HEK293 (cell line): ENCODE measurements at regions not wholly inside any gene's neighbourhood (a gene's known extent, or its start where the extent isn't known, plus 50 kb on each side); places are given as distances from the start of the nearest gene placed in this dataset.

ENCODE experiments used
- CTCF ChIA-PET: fragments of 350-600 bp; formaldehyde crosslinking; extraction: SDS; loops from one replicate; lab custom pipeline; 2021; ENCODE audit warnings: antibody characterized with exemption; lab: Yijun Ruan, JAX
- POLR2A ChIA-PET: fragments of 300-600 bp; formaldehyde crosslinking; extraction: SDS; loops from one replicate; lab custom pipeline; 2020; ENCODE audit warnings: antibody characterized with exemption, inconsistent platforms; lab: Yijun Ruan, JAX
- H3K27ac ChIP-seq: fragments of 200-500 bp; sonication (Bioruptor generic); 2 replicates; pipeline ENCODE4 v1.5.1; 2014; ENCODE audit warnings: low read depth, low read length, control low read depth, inconsistent platforms; ENCODE audit errors: extremely low read depth
- H3K36me3 ChIP-seq, 2 experiments: fragments of 200-500 bp in 1 of 2; sonication (Bioruptor generic) in 1 of 2; 1 replicate in 1 of 2; 2 replicates in 1 of 2; pipeline ENCODE4 v1.5.1; 2014 to 2017; ENCODE audit warnings: inconsistent platforms in 2 of 2, low read length in 2 of 2; ENCODE audit not compliant: control insufficient read depth in 2 of 2, insufficient read depth in 1 of 2
- H3K4me1 ChIP-seq: fragments of 200-500 bp; sonication (Bioruptor generic); 2 replicates; pipeline ENCODE4 v1.5.1; 2014; ENCODE audit warnings: mild to moderate bottlenecking, low read length, inconsistent platforms; ENCODE audit not compliant: control insufficient read depth, insufficient read depth
- H3K4me3 ChIP-seq: 2 replicates; pipeline ENCODE4 v1.5.1; 2011; ENCODE audit warnings: low read depth, mild to moderate bottlenecking, control low read depth, low read length, moderate library complexity
- H3K9me3 ChIP-seq: fragments of 200-500 bp; sonication (Bioruptor generic); 2 replicates; pipeline ENCODE4 v1.5.1; 2014; ENCODE audit warnings: low read depth, low read length, inconsistent platforms; ENCODE audit not compliant: control insufficient read depth, insufficient read depth
- BCL11B ChIP-seq: fragments of 450-650 bp; formaldehyde crosslinking; IDR thresholded peaks from 2 replicates; pipeline ENCODE4 v1.5.1; 2016; ENCODE audit warnings: low read depth, missing biosample characterization, missing genetic modification characterization
- EGR2 ChIP-seq: fragments of 450-650 bp; formaldehyde crosslinking; IDR thresholded peaks from 2 replicates; pipeline ENCODE4 v1.5.1; 2016; ENCODE audit warnings: low read depth, missing biosample characterization, missing genetic modification characterization
- MZF1 ChIP-seq: fragments of 450-650 bp; formaldehyde crosslinking; IDR thresholded peaks from 2 replicates; pipeline ENCODE4 v1.5.1; 2017; ENCODE audit warnings: missing biosample characterization, missing genetic modification characterization, borderline replicate concordance
- REST ChIP-seq: fragments of 450-650 bp; formaldehyde crosslinking; IDR thresholded peaks from 2 replicates; pipeline ENCODE4 v1.5.1; 2016; ENCODE audit warnings: missing biosample characterization, missing genetic modification characterization
- SP3 ChIP-seq: fragments of 450-650 bp; formaldehyde crosslinking; IDR thresholded peaks from 2 replicates; pipeline ENCODE4 v1.5.1; 2016; ENCODE audit warnings: missing biosample characterization, missing genetic modification characterization
- ZBTB17 ChIP-seq: fragments of 450-650 bp; formaldehyde crosslinking; IDR thresholded peaks from 2 replicates; pipeline ENCODE4 v1.5.1; 2016; ENCODE audit warnings: missing biosample characterization, missing genetic modification characterization
- ZBTB48 ChIP-seq: fragments of 450-650 bp; formaldehyde crosslinking; IDR thresholded peaks from 2 replicates; pipeline ENCODE4 v1.5.1; 2016; ENCODE audit warnings: missing biosample characterization, missing genetic modification characterization
- ZBTB7A ChIP-seq: fragments of 450-650 bp; formaldehyde crosslinking; IDR thresholded peaks from 2 replicates; pipeline ENCODE4 v1.5.1; 2016; ENCODE audit warnings: low read depth, missing biosample characterization, missing genetic modification characterization
- ZNF138 ChIP-seq: fragments of 450-650 bp; formaldehyde crosslinking; IDR thresholded peaks from 2 replicates; pipeline ENCODE4 v1.5.1; 2016; ENCODE audit warnings: missing biosample characterization, missing genetic modification characterization, borderline replicate concordance
- ZNF202 ChIP-seq: fragments of 450-650 bp; formaldehyde crosslinking; IDR thresholded peaks from 2 replicates; pipeline ENCODE4 v1.5.1; 2016; ENCODE audit warnings: missing biosample characterization, missing genetic modification characterization, borderline replicate concordance
- ZNF416 ChIP-seq: fragments of 450-650 bp; formaldehyde crosslinking; IDR thresholded peaks from 2 replicates; pipeline ENCODE4 v1.5.1; 2016; ENCODE audit warnings: missing biosample characterization, missing genetic modification characterization
- ZNF501 ChIP-seq: fragments of 450-650 bp; formaldehyde crosslinking; IDR thresholded peaks from 2 replicates; pipeline ENCODE4 v1.5.1; 2016; ENCODE audit warnings: missing biosample characterization, missing genetic modification characterization
- ZNF670 ChIP-seq: fragments of 450-650 bp; formaldehyde crosslinking; IDR thresholded peaks from 2 replicates; pipeline ENCODE4 v1.5.1; 2016; ENCODE audit warnings: missing biosample characterization, missing genetic modification characterization, low read depth
- ZNF792 ChIP-seq: fragments of 450-650 bp; formaldehyde crosslinking; IDR thresholded peaks from 2 replicates; pipeline ENCODE4 v1.5.1; 2016; ENCODE audit warnings: missing biosample characterization, missing genetic modification characterization
- TF ChIP-seq, protein P1 (sequence below): fragments of 450-650 bp; formaldehyde crosslinking; IDR thresholded peaks from 2 replicates; pipeline ENCODE4 v1.5.1; 2017; ENCODE audit warnings: missing biosample characterization, missing genetic modification characterization
- TF ChIP-seq, protein P2 (sequence below): fragments of 450-650 bp; formaldehyde crosslinking; IDR thresholded peaks from 2 replicates; pipeline ENCODE4 v1.5.1; 2017; ENCODE audit warnings: missing biosample characterization, missing genetic modification characterization
- TF ChIP-seq, protein P3 (sequence below): fragments of 450-650 bp; formaldehyde crosslinking; IDR thresholded peaks from 2 replicates; pipeline ENCODE4 v1.5.1; 2016; ENCODE audit warnings: missing biosample characterization, missing genetic modification characterization
- TF ChIP-seq, protein P4 (sequence below): fragments of 450-650 bp; formaldehyde crosslinking; IDR thresholded peaks from 2 replicates; pipeline ENCODE4 v1.5.1; 2016; ENCODE audit warnings: missing biosample characterization, missing genetic modification characterization
- TF ChIP-seq, protein P5 (sequence below): sonication (generic); formaldehyde crosslinking; IDR thresholded peaks from 2 replicates; pipeline ENCODE4 v1.8.1; 2022; ENCODE audit warnings: mild to moderate bottlenecking, moderate library complexity, missing genetic modification reagents

GRCh38 chr11:41921746-41922390 lies 462.4 kb upstream of the LRRC4C start:
- Histone ChIP-seq H3K4me3 (no peak overlapping the region), H3K36me3 (no peaks in the 10 kb centered on the region), H3K27ac (no peak overlapping the region), H3K9me3 (no peaks in the 10 kb centered on the region), H3K4me1 (no peaks in the 10 kb centered on the region)
- POLR2A ChIA-PET = no interaction called here
- TF ChIP-seq ZNF138 (tag by site-specific recombination) = no peak
- no peak for TF ChIP-seq EGR2 (tag by site-specific recombination)
- TF ChIP-seq ZNF792 (tag by site-specific recombination) = no peak
- no peak for TF ChIP-seq ZNF416 (tag by site-specific recombination)
- TF ChIP-seq, protein P1, sequence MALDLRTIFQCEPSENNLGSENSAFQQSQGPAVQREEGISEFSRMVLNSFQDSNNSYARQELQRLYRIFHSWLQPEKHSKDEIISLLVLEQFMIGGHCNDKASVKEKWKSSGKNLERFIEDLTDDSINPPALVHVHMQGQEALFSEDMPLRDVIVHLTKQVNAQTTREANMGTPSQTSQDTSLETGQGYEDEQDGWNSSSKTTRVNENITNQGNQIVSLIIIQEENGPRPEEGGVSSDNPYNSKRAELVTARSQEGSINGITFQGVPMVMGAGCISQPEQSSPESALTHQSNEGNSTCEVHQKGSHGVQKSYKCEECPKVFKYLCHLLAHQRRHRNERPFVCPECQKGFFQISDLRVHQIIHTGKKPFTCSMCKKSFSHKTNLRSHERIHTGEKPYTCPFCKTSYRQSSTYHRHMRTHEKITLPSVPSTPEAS (tag by site-specific recombination) = no peak
- no peak for TF ChIP-seq ZNF670 (tag by site-specific recombination)
- no peak for TF ChIP-seq ZBTB17
- TF ChIP-seq, protein P2, sequence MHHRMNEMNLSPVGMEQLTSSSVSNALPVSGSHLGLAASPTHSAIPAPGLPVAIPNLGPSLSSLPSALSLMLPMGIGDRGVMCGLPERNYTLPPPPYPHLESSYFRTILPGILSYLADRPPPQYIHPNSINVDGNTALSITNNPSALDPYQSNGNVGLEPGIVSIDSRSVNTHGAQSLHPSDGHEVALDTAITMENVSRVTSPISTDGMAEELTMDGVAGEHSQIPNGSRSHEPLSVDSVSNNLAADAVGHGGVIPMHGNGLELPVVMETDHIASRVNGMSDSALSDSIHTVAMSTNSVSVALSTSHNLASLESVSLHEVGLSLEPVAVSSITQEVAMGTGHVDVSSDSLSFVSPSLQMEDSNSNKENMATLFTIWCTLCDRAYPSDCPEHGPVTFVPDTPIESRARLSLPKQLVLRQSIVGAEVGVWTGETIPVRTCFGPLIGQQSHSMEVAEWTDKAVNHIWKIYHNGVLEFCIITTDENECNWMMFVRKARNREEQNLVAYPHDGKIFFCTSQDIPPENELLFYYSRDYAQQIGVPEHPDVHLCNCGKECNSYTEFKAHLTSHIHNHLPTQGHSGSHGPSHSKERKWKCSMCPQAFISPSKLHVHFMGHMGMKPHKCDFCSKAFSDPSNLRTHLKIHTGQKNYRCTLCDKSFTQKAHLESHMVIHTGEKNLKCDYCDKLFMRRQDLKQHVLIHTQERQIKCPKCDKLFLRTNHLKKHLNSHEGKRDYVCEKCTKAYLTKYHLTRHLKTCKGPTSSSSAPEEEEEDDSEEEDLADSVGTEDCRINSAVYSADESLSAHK = no peak
- CTCF ChIA-PET = interaction anchor here (0.7 kb wide), 1 partner anchor 36 kb away, joined by 3 read pairs; no protein-coding TSS in a partner anchor

DNA sequence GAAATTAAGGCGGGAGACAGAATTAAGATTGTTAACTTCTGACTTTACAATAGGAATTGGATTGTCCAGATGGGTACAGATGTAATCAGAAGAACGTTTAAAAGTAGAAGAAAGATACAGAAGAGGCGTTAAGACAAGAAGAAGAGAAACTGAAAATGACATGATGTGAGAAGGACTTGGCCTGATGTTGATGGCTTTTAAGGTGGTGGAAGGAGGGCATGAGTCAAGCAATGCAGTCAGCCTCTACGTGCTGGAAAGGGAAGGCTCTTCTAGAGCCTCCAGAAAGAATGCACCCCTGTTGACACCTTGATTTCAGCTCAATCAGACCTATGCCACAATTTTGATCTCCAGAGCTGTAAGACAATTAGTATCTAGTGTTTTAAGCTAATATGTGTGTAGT lies 466.9 kb upstream of the LRRC4C start:
- Histone ChIP-seq H3K4me1 (no peaks in the 10 kb centered on the region), H3K9me3 (no peaks in the 10 kb centered on the region), H3K27ac (no peak overlapping the region), H3K4me3 (no peak overlapping the region), H3K36me3 (no peaks in the 10 kb centered on the region)
- CTCF ChIA-PET = no interaction called here
- TF ChIP-seq BCL11B (tag by site-specific recombination) (no peak), ZNF202 (tag by site-specific recombination) (no peak), SP3 (tag by site-specific recombination) (no peak), ZBTB48 (tag by site-specific recombination) (no peak), MZF1 (tag by site-specific recombination) (no peak), ZBTB7A (tag by site-specific recombination) (no peak), REST (tag by site-specific recombination) (no peak), ZNF501 (tag by site-specific recombination) (no peak)
- TF ChIP-seq, protein P3, sequence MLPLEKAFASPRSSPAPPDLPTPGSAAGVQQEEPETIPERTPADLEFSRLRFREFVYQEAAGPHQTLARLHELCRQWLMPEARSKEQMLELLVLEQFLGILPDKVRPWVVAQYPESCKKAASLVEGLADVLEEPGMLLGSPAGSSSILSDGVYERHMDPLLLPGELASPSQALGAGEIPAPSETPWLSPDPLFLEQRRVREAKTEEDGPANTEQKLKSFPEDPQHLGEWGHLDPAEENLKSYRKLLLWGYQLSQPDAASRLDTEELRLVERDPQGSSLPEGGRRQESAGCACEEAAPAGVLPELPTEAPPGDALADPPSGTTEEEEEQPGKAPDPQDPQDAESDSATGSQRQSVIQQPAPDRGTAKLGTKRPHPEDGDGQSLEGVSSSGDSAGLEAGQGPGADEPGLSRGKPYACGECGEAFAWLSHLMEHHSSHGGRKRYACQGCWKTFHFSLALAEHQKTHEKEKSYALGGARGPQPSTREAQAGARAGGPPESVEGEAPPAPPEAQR (tag by site-specific recombination) = no peak
- TF ChIP-seq, protein P4, sequence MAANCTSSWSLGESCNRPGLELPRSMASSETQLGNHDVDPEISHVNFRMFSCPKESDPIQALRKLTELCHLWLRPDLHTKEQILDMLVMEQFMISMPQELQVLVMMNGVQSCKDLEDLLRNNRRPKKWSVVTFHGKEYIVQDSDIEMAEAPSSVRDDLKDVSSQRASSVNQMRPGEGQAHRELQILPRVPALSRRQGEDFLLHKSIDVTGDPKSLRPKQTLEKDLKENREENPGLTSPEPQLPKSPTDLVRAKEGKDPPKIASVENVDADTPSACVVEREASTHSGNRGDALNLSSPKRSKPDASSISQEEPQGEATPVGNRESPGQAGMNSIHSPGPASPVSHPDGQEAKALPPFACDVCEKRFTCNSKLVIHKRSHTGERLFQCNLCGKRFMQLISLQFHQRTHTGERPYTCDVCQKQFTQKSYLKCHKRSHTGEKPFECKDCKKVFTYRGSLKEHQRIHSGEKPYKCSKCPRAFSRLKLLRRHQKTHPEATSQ (tag by site-specific recombination) = no peak
- TF ChIP-seq, protein P5, sequence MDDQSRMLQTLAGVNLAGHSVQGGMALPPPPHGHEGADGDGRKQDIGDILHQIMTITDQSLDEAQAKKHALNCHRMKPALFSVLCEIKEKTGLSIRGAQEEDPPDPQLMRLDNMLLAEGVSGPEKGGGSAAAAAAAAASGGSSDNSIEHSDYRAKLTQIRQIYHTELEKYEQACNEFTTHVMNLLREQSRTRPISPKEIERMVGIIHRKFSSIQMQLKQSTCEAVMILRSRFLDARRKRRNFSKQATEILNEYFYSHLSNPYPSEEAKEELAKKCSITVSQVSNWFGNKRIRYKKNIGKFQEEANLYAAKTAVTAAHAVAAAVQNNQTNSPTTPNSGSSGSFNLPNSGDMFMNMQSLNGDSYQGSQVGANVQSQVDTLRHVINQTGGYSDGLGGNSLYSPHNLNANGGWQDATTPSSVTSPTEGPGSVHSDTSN = no peak
- POLR2A ChIA-PET = no interaction called here
